GM12878 (cell line): ENCODE measurements at regions not wholly inside any gene's neighbourhood (a gene's known extent, or its start where the extent isn't known, plus 50 kb on each side); places are given as distances from the start of the nearest gene placed in this dataset.

Experiments
- ATAC-seq: fragments of 200-7000 bp; cut with Tn5 transposase; 3 replicates; pipeline ENCODE4 v1.9.1; 2020; ENCODE audit warnings: mild to moderate bottlenecking, moderate library complexity
- BruUV-seq: library from RNA; stranded (reverse); fragments of 400-500 nt; replicated peaks from 2 replicates; lab custom pipeline; 2021; lab: Mats Ljungman, UMichigan
- CTCF ChIA-PET: fragments of 300-600 bp; sonication (Branson Sonifier 250); formaldehyde crosslinking; extraction: SDS; loops from one replicate; lab custom pipeline; 2021; ENCODE audit warnings: inconsistent platforms; lab: Yijun Ruan, JAX
- POLR2A ChIA-PET: fragments of 350-600 bp; formaldehyde crosslinking; extraction: SDS; loops from one replicate; lab custom pipeline; 2021; ENCODE audit warnings: inconsistent platforms; lab: Charles Lee
- RAD21 ChIA-PET: fragments of 300-600 bp; sonication (Branson Sonifier 250); formaldehyde crosslinking; loops from one replicate; lab custom pipeline; 2023; ENCODE audit warnings: antibody characterized with exemption; ENCODE audit not compliant: unreplicated experiment; lab: Charles Lee
- SMC1A ChIA-PET: fragments of 300-600 bp; sonication (Branson Sonifier 250); formaldehyde crosslinking; loops from one replicate; lab custom pipeline; 2023; ENCODE audit not compliant: unreplicated experiment, uncharacterized antibody; lab: Charles Lee
- DNase-seq: peaks from one replicate; pipeline ENCODE4 v3.0.0-alpha.2; 2011; ENCODE audit warnings: low read depth, low spot score
- FAIRE-seq: peaks from 3 replicates; lab custom pipeline; 2011; peaks lifted over from hg19 to GRCh38; lab: Jason Lieb, UNC
- H2AFZ ChIP-seq: 2 replicates; pipeline ENCODE4 v1.6.0; 2011; ENCODE audit warnings: low read depth, low read length, control low read depth; ENCODE audit not compliant: control insufficient read depth
- H3K27ac ChIP-seq: 2 replicates; pipeline ENCODE4 v1.5.1; 2011; ENCODE audit warnings: control low read depth; ENCODE audit not compliant: control insufficient read depth, insufficient read depth
- H3K27me3 ChIP-seq, 2 experiments: replicated peaks in 1 of 2; 2 replicates each; pipeline versions ENCODE4 v1.6.0 to v1.6.1; 2011; ENCODE audit warnings: low read length in 1 of 2; ENCODE audit not compliant: control insufficient read depth in 2 of 2, insufficient read depth in 2 of 2
- H3K36me3 ChIP-seq, 2 experiments: 2 replicates each; pipeline ENCODE4 v1.5.1; 2011; ENCODE audit warnings: low read length in 1 of 2; ENCODE audit not compliant: control insufficient read depth in 2 of 2, insufficient read depth in 2 of 2
- H3K4me1 ChIP-seq: 2 replicates; pipeline ENCODE4 v1.6.1; 2011; ENCODE audit warnings: mild to moderate bottlenecking, low read length, moderate library complexity, mixed read lengths; ENCODE audit not compliant: control insufficient read depth, insufficient read depth
- H3K4me2 ChIP-seq: 2 replicates; pipeline ENCODE4 v1.6.0; 2011; ENCODE audit warnings: control low read depth; ENCODE audit not compliant: control insufficient read depth, insufficient read depth
- H3K4me3 ChIP-seq: fragments of 200-600 bp; sonication (generic); 2 replicates; pipeline ENCODE4 v1.5.1; 2016
- H3K79me2 ChIP-seq: 2 replicates; pipeline ENCODE4 v1.6.0; 2011; ENCODE audit warnings: low read length; ENCODE audit not compliant: control insufficient read depth, insufficient read depth
- H3K9ac ChIP-seq: 2 replicates; pipeline ENCODE4 v1.8.0; 2011; ENCODE audit warnings: low read length, control low read depth, mixed read lengths; ENCODE audit not compliant: control insufficient read depth, insufficient read depth
- H3K9me3 ChIP-seq: replicated peaks from 3 replicates; pipeline ENCODE4 v1.5.1; 2011; ENCODE audit warnings: mild to moderate bottlenecking, low read length; ENCODE audit not compliant: control insufficient read depth, insufficient read depth
- H4K20me1 ChIP-seq: 2 replicates; pipeline ENCODE4 v1.6.0; 2011; ENCODE audit not compliant: control insufficient read depth, insufficient read depth
- EED ChIP-seq: sonication (generic); IDR thresholded peaks from 2 replicates; pipeline ENCODE4 v1.6.1; 2016; ENCODE audit warnings: antibody characterized with exemption, low read depth
- GABPA ChIP-seq: IDR thresholded peaks from 2 replicates; pipeline ENCODE4 v1.6.1; 2014; ENCODE audit warnings: antibody characterized with exemption, low read depth, mild to moderate bottlenecking, inconsistent platforms
- HDAC6 ChIP-seq: fragments of 200-600 bp; sonication (generic); IDR thresholded peaks from one replicate; pipeline ENCODE4 v1.8.0; 2017; ENCODE audit warnings: antibody characterized with exemption; ENCODE audit not compliant: unreplicated experiment
- HDGF ChIP-seq: fragments of 450-650 bp; IDR thresholded peaks from 2 replicates; pipeline ENCODE4 v1.6.1; 2016; ENCODE audit warnings: antibody characterized with exemption
- MEF2B ChIP-seq: fragments of 450-650 bp; IDR thresholded peaks from 2 replicates; pipeline ENCODE4 v1.6.1; 2018; ENCODE audit warnings: mild to moderate bottlenecking, moderate library complexity; ENCODE audit not compliant: partially characterized antibody, poor library complexity, severe bottlenecking
- MTA2 ChIP-seq: fragments of 450-650 bp; IDR thresholded peaks from 2 replicates; pipeline ENCODE4 v1.6.1; 2016; ENCODE audit warnings: low read depth, mild to moderate bottlenecking, moderate library complexity
- MXI1 ChIP-seq: fragments of 150-350 bp; IDR thresholded peaks from 2 replicates; pipeline ENCODE4 v1.6.1; 2011; ENCODE audit warnings: low read depth, mild to moderate bottlenecking, inconsistent platforms, low read length, improper control_type of control experiment
- SREBF2 ChIP-seq: IDR thresholded peaks from 2 replicates; pipeline ENCODE4 v1.6.1; 2012; ENCODE audit warnings: mild to moderate bottlenecking, low read length
- TCF3 ChIP-seq: IDR thresholded peaks from 2 replicates; pipeline ENCODE4 v1.6.1; 2012; ENCODE audit warnings: low read depth, mild to moderate bottlenecking, low read length, borderline replicate concordance; ENCODE audit not compliant: insufficient read depth
- ZBED1 ChIP-seq: IDR thresholded peaks from 2 replicates; pipeline ENCODE4 v1.6.1; 2016; ENCODE audit warnings: borderline replicate concordance
- ZNF217 ChIP-seq: fragments of 450-650 bp; IDR thresholded peaks from 2 replicates; pipeline ENCODE4 v1.6.1; 2017; ENCODE audit warnings: antibody characterized with exemption, mild to moderate bottlenecking
- ZNF274 ChIP-seq: IDR thresholded peaks from one replicate; pipeline ENCODE4 v1.8.0; 2011; ENCODE audit not compliant: insufficient read length, insufficient read depth
- WGBS: methylation state at CpG from one replicate; pipeline ENCODE4 v1.1.6; 2016; ENCODE audit warnings: low lambda C conversion rate; ENCODE audit not compliant: insufficient replicate concordance, insufficient coverage; ENCODE audit errors: missing lambda C conversion rate; 5-methylcytosine and 5-hydroxymethylcytosine counted together
- in situ Hi-C: fragments of 300-500 bp; cut with MboI; formaldehyde crosslinking; loops from 9 replicates; pipeline ENCODE4 v1.14.3; 2018; ENCODE audit warnings: mixed read lengths
- intact Hi-C: fragments of 100-400 bp; cut with micrococcal nuclease; formaldehyde crosslinking; loops from one replicate; pipeline ENCODE4 v1.14.2; 2022; ENCODE audit not compliant: unreplicated experiment
- TF ChIP-seq, protein P1 (sequence below): fragments of 450-650 bp; IDR thresholded peaks from 2 replicates; pipeline ENCODE4 v1.6.1; 2017; ENCODE audit warnings: mild to moderate bottlenecking, moderate library complexity

DNA sequence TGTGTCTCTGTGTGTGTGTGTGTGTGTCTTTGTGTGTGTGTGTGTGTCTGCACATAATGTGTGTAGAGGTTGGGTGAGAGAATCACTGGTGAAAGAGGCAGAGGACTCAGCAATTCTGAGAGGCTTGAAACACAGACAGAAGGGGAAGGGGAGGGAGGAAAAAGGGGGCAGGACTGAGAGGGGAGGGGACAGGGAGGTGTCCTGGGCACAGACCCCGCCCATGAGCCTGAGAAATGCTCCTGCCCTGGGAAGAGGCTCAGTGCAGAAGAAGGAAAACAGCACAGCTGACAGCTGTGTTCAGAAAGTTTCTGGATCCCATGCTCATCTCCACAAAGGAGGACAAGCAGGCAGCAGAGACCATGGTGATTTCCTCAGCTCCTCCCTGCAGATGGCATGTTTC is 59.1 kb upstream of the CEACAM8 start:
- ATAC-seq, result no peak
- no peak overlapping the region for H3K4me2 ChIP-seq
- intact Hi-C loops (no loop called here), in situ Hi-C loops (no loop called here)
- H4K20me1 ChIP-seq, result no peaks in the 10 kb centered on the region
- ChIA-PET CTCF (no interaction called here), POLR2A (interaction anchor here (0.6 kb wide), 1 partner anchor 218 kb away, joined by 4 read pairs; no protein-coding TSS in a partner anchor), SMC1A (no interaction called here), RAD21 (no interaction called here)
- WGBS, result 0% methylated on average over 1 of the region's 1 CpG
- no peaks in the 10 kb centered on the region for H3K36me3 ChIP-seq
- H3K79me2 ChIP-seq, result no peaks in the 10 kb centered on the region
- H2AFZ ChIP-seq, result no peak overlapping the region
- no peak overlapping the region for H3K27ac ChIP-seq
- no peak for DNase-seq
- TF ChIP-seq TCF3 (no peak), HDGF (no peak), MEF2B (no peak), GABPA (no peak), ZNF274 (no peak), MTA2 (no peak), EED (no peak), ZNF217 (no peak), SREBF2 (no peak), HDAC6 (no peak), ZBED1 (no peak), MXI1 (no peak)
- TF ChIP-seq, protein P1, sequence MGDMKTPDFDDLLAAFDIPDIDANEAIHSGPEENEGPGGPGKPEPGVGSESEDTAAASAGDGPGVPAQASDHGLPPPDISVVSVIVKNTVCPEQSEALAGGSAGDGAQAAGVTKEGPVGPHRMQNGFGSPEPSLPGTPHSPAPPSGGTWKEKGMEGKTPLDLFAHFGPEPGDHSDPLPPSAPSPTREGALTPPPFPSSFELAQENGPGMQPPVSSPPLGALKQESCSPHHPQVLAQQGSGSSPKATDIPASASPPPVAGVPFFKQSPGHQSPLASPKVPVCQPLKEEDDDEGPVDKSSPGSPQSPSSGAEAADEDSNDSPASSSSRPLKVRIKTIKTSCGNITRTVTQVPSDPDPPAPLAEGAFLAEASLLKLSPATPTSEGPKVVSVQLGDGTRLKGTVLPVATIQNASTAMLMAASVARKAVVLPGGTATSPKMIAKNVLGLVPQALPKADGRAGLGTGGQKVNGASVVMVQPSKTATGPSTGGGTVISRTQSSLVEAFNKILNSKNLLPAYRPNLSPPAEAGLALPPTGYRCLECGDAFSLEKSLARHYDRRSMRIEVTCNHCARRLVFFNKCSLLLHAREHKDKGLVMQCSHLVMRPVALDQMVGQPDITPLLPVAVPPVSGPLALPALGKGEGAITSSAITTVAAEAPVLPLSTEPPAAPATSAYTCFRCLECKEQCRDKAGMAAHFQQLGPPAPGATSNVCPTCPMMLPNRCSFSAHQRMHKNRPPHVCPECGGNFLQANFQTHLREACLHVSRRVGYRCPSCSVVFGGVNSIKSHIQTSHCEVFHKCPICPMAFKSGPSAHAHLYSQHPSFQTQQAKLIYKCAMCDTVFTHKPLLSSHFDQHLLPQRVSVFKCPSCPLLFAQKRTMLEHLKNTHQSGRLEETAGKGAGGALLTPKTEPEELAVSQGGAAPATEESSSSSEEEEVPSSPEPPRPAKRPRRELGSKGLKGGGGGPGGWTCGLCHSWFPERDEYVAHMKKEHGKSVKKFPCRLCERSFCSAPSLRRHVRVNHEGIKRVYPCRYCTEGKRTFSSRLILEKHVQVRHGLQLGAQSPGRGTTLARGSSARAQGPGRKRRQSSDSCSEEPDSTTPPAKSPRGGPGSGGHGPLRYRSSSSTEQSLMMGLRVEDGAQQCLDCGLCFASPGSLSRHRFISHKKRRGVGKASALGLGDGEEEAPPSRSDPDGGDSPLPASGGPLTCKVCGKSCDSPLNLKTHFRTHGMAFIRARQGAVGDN, result no peak
- H3K27me3 ChIP-seq, result 0 out of 4 replicates have a peak, but pooled peaks cover 0 to 3% of the 10 kb centered on the region in 2 experiments
- BruUV-seq, result no TSS peak
- H3K4me3 ChIP-seq, result no peak overlapping the region
- H3K4me1 ChIP-seq, result no peaks in the 10 kb centered on the region
- no peaks in the 10 kb centered on the region for H3K9me3 ChIP-seq
- no peak overlapping the region for H3K9ac ChIP-seq
- no peak for FAIRE-seq
